Keratinocyte (primary cell): ENCODE measurements at regions not wholly inside any gene's neighbourhood (a gene's known extent, or its start where the extent isn't known, plus 50 kb on each side); places are given as distances from the start of the nearest gene placed in this dataset.

Experiments
- CTCF ChIP-seq, 3 experiments: IDR thresholded peaks in 1 of 3; conservative IDR thresholded peaks in 1 of 3; optimal IDR thresholded peaks in 1 of 3; 2 replicates in 2 of 3; 3 replicates in 1 of 3; pipeline versions ENCODE3 to v1.5.1; 2011; ENCODE audit warnings: low read length in 3 of 3, mild to moderate bottlenecking in 3 of 3, moderate library complexity in 2 of 3, control low read depth in 1 of 3, inconsistent platforms in 1 of 3; ENCODE audit not compliant: insufficient read depth in 2 of 3; ENCODE audit errors: extremely low read depth in 1 of 3
- EZH2 ChIP-seq: IDR thresholded peaks from one replicate; pipeline ENCODE4 v1.6.1; 2012; ENCODE audit warnings: inconsistent platforms, mild to moderate bottlenecking, low read length, moderate library complexity

- TF ChIP-seq CTCF (optimal IDR thresholded peaks at IDR 0.05 in 1 of 3, IDR thresholded peaks at IDR 0.05 in 1 of 3, conservative IDR thresholded peaks at IDR 0.05 in 1 of 3; ENCODE audit: extremely low read depth in 1 of 3, insufficient read depth in 2 of 3, low read length in 3 of 3) (no peak), EZH2 (no peak)
These were observed 71.6 kb upstream of the STXBP6 start for GRCh38 chr14:25121337-25122129.
